NCI-H1694 (cell line): ENCODE measurements at regions not wholly inside any gene's neighbourhood (a gene's known extent, or its start where the extent isn't known, plus 50 kb on each side); places are given as distances from the start of the nearest gene placed in this dataset.

ENCODE experiments used
- DNase-seq: peaks from one replicate; lab custom pipeline; 2025; lab: John Stamatoyannopoulos, UW

GRCh38 chr1:208903251-208903905 is 659.2 kb upstream of the PLXNA2 start:
- no peak for DNase-seq

DNA sequence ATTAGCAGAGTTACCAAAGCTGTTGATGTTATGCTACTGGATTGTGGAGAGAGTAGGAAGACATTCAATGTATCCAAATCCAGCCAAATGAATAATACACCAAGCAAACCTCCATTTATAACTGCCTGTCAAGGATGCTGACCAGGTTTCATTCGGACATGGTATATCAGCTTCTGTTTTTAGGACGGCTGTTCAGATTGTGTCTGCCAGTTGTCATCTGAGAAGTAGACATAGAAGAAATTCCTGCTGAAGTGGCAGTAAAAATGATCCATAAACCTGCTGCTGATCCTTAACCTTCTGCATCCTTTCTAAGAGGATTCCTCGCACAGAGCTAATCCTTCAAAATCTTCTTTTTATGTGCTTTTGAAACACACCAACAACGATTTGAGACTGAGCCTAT is 663.6 kb upstream of the PLXNA2 start:
- no peak for DNase-seq

DNA sequence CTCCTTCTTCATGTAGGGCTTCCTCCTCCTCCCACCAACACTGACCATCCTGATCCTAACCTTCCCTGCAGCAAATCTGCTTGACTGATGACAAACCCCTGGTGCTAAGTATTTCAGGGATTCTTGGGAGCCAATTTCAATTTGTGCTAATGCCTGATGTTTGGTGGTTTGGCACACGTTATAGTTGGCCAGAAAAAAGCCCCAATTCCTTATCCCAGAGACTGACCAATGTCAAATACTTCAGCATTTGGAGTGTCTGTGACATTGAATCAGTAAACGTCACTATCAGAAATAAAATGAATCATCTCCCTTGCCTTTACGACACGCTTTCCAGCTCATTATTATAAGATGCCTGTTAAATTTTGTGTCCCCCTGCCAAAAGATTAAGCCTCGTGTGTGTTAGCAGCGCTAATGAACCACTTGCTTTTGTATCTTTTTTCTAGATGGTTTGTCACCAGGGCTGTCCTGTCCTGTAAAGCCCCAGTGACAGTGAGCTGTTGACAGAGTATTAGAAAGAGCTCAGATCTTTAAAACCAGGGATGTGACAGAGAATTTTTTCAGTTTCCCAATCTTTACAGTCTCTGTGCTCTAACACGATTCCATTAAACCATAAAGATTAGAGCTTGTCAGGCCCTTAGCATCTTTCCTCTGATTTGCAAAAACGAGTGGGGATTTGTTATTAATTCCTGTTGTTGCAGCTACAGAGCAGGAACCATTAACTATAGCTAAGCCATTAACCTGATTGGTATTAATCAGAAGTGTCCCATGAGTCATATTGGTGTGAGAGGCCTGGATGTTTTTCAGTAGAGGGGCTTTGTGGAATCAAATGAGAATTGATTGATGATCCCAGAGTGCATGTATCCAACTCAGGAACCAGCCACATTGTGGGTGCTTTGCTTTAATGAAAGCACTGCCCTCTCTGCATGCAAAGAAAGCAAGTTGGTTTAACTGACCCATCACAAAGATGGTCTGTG is 665.1 kb upstream of the PLXNA2 start:
- DNase-seq: no peak

DNA sequence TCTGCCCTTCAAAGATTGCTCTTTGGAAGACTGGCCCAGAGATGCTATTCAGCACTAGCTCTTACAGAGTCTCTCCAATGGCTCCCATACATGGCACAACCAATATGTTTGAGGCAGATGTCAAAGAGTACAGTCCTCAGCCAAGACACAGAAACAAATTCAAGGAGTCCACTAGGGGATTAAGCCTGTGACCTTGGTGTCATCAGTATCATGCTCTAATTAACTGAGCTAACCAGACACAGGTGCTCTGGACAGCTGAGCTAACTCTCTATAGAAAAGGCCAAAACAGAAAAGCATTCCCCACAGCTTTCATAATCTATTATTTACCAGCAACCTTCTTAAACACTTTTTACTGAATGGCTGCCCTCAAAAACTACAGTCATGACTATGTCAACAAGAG is 666.0 kb upstream of the PLXNA2 start:
- DNase-seq: no peak

DNA sequence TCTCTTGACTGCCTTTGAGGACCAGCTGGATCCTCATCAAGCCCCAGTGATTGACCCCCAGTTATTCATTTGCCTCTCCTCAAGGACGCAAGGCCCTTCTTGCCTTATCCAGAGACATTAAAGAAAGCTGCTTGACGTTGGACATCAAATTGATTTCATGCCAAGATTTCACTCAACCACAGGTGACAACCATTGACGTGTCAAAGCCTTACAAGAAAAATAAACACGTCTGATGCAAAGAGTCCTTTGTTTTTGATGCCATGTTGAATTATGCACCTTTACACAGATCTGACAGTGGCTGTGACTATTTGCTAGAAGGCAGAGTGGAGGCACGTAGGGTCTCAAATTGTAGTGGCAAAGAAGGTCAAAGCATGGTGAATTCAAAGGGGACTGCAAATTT is 666.2 kb upstream of the CAMK1G start:
- DNase-seq: no peak

DNA sequence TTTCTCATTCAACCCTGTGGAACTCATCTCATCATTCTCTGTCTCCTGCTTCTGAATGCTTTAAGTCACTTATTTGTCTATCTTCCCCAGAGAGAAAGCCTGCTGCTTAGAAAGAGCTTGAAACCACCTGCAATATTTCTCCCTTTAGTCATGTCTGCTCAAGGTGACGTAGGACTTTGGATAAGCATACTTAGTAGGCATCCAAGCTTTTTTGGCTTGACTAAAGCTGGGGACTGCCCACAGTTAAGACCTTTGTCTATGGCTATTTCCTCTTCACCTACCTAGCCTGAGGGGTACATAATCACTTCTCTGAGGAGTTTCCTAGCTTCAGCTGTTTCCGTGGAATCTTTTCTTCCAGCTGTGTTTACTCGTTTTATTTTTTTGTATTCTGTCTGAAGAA is 665.8 kb upstream of the CAMK1G start:
- no peak for DNase-seq

DNA sequence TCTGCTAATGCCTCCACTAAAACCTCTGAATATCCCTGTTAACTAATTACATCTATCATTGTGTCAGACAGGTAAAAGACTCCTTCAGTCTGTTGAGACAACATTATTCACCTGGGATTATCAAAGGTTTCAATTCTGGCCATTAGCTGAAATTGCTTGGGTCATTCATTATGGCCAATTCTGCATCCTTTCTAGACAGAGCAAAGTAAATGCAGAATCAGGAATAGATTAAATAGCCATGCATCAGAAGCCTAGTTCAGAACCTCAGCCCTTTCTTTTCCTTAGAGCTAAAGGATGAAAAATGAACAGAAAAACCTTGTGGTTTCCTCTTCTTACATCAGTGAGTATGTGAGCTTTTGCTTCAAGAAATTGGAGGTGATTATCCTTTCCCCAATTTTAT is 665.4 kb upstream of the CAMK1G start:
- no peak for DNase-seq

DNA sequence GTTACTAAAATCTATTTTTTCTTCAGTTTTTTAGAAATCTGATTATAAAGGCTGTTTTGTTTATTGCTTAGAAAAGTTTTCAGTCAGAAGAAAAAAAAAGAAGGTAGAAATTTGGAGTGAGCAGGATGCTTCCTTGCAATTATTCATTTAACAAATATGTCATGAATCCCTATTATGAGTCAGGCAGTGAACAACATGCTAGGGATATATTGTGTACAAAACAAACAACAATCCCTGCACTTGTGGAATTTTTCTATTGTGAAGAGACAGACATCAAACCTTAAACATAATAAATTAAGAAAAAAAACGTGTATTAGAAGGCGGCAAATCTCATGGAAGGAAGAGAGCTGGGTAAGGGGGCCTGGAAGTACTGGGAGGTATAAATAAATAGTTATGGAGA is 664.1 kb upstream of the CAMK1G start:
- DNase-seq: no peak

GRCh38 chr1:208921259-208921658 is 662.3 kb upstream of the CAMK1G start:
- no peak for DNase-seq

DNA sequence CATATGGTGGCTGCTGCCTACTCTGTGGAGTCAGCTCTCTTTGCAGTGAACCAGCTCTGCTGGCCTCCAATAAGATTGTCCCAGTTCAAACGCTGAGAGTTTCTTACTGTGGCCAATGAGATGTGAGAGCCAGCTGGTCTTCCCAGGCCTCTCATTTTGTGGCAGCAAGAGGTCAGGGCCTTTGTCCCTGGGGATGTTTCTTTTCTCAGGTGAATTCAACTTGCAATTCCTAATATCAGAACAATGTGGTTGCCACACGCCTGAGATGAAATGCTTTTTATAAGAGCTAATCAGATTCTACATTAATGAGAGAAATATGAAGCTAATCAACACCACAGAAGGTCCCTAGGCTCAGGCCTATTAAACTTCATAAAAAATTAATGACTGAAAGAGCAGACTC is 660.1 kb upstream of the CAMK1G start:
- no peak for DNase-seq

GRCh38 chr1:208923946-208924720 is 659.4 kb upstream of the CAMK1G start:
- DNase-seq: no peak

- no peak for DNase-seq
These were observed 658.6 kb upstream of the CAMK1G start for GRCh38 chr1:208924928-208925327.

DNA sequence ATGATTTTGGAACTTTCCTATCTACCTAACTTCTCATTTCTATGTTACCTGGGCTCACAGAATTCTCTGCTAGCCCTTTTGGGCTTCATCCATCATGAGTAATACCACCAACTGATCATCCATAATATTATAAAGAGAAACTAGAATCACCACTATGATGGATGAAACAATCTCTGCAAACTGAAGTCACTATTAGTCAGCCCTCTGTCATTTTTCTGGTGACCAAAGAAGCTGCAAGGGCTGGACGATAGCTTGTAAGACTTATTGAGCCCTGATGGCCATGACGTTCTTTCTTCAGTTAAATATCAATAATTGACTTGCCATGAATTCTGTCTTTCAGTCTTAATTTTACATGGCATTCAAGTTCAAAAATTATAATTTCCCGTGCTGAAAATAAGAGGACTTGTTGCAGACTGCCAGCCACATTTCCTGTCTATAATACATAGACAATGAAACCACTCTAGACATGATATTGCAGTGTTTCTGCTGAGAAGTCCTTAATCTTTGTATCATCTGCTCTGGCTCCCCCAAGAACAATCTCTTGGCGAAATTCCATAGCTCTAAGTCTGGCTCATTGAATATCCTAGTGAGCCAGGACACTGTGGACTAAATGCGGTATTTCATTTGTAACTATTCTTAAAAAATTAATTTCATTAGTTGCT is 655.0 kb upstream of the CAMK1G start:
- no peak for DNase-seq

DNA sequence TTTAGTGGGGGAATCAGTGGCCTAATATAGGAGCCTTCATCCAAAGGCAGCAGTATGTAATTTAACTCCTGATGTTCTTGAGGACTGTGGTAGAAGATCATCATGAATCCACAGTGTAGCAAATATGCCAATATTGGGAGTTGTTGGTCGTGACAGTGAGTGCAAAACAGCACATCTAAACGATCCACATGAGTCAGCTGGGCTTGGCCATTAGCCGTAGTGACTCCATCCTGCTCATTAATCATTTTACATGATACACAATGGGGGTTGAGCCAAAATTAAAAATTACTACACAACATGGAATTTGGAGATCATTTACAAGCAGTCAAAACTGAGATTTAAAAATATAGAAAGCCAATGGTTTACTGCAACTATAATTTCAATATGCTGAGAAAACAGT is 653.9 kb upstream of the CAMK1G start:
- no peak for DNase-seq

GRCh38 chr1:208931936-208932335 is 651.6 kb upstream of the CAMK1G start:
- DNase-seq: no peak

DNA sequence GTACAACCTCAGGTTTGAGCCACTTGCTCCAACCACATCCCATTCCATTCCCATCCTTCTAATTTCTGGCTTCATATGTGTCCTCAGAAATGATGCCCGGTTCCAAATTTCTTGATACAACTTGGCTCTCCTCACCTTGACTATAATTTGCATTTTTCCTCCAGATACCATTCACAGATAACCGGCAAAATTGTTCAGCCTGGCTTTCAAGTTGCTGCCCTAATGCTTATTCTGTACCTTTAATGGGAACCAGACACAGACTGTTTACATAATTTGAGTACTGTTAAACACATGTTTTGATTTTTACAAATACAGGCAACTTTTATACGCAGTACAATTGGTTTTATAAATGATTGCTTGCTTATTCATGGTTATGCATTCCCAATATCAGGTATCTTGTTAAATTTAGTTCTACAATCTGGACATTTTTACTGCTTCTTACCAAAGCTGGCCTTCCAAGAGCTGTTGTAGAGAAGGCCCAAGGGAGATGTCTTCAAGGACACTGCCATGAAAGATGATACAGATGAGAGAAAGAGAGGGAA is 649.5 kb upstream of the CAMK1G start:
- DNase-seq: no peak

DNA sequence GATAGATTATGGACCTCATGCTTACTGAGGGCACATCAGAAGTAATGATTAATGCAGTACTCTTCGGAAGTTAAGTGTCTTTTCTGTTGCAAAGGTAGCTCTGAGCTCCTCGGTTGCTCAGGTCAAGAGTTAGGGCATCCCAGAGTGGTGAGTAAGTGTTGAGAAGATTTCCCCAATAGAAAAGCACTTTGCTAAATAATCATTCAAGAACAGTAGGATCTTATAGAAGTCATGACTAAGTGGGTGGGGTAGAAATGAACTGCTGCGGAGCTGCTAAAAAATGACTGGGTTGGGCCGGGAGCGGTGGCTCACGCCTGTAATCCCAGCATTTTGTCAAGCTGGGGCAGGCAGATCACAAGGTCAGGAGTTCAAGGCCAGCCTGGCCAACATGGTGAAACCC is 648.6 kb upstream of the CAMK1G start:
- no peak for DNase-seq

DNA sequence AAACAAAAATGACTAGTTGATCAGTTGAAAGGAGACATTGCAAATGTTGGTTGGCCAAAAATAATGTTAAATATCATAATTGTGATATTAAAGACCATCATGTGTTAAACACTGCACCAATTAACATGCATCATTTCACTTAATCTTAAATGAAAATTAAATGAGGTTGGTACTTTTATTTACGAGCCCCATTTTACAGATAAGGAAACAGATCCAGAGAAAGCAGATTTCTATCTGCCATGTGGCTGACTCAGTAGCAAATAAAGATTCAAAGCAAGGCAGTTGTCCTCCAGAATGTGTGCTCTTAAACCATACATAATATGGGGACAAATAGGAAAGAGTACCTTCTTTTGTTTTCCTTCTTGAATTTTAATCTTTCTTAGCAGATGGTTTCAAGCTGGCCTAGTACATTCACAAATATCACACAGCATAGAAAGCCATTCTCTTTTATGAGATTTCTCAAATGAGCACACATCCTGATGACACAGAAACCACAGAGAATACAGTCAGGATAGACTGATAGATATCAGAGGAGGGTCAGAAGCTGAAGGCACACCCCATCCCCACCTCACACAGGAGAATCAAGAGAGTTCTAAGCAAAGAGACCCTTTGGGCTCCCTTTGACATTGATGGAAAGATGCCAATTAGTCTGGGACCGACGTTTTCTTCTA is 647.9 kb upstream of the CAMK1G start:
- no peak for DNase-seq

DNA sequence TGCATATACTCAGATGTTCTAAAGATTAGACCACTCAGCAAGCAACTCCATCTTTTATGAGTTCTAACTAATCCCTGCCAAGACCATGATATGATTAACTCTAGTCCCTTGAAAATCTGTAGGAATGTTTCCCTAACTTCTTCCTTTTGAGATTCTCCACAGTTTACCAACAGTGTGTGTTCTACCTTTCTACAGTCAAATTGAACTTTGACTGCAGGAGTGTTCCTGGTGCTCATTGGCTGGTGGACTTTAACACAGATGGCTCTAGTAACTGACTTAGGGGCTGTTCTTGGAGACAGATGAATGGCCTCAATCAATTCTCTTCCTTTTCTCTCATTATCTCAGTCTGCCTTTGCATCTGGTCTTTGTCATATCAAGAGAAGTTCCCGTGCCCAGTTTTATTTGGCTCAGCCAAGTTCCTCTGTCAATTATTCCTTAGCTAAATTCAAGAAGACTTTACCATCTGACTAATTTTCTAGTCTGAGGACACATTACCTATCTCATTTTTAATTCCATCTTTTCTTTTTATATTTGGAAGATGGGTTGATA is 643.9 kb upstream of the CAMK1G start:
- DNase-seq: no peak

- DNase-seq: no peak
These were observed 641.0 kb upstream of the CAMK1G start for GRCh38 chr1:208942394-208943130.
